SK-N-SH treated with all-trans-retinoic acid at 6 μM for 48 hours (cell line): ENCODE measurements at regions not wholly inside any gene's neighbourhood (a gene's known extent, or its start where the extent isn't known, plus 50 kb on each side); places are given as distances from the start of the nearest gene placed in this dataset.

Experiments
- CREB5 ChIP-seq: fragments of 250-450 bp; sonication (Bioruptor Pico); IDR thresholded peaks from 2 replicates; pipeline ENCODE4 v1.5.1; 2020; ENCODE audit warnings: low read depth, mild to moderate bottlenecking, moderate library complexity
- SNAI2 ChIP-seq: fragments of 250-450 bp; sonication (Bioruptor Pico); IDR thresholded peaks from 2 replicates; pipeline ENCODE4 v1.5.0; 2020; ENCODE audit warnings: mild to moderate bottlenecking, moderate library complexity
- TOX ChIP-seq: fragments of 250-450 bp; sonication (Bioruptor Pico); IDR thresholded peaks from 2 replicates; pipeline ENCODE4 v1.8.0; 2021; ENCODE audit warnings: mild to moderate bottlenecking, moderate library complexity, borderline replicate concordance
- ZFP30 ChIP-seq: fragments of 450-650 bp; formaldehyde crosslinking; IDR thresholded peaks from 2 replicates; pipeline ENCODE4 v1.5.0; 2022; ENCODE audit warnings: mild to moderate bottlenecking, moderate library complexity
- ZNF70 ChIP-seq: fragments of 450-650 bp; formaldehyde crosslinking; IDR thresholded peaks from 2 replicates; pipeline ENCODE4 v1.5.0; 2020; ENCODE audit warnings: mild to moderate bottlenecking, moderate library complexity
- TF ChIP-seq, protein P1 (sequence below): fragments of 250-450 bp; sonication (Bioruptor Pico); IDR thresholded peaks from 2 replicates; pipeline ENCODE4 v1.8.0; 2020; ENCODE audit warnings: mild to moderate bottlenecking, moderate library complexity, borderline replicate concordance

GRCh38 chr10:118948786-118949185 is 80.7 kb upstream of the NANOS1 start:
- TF ChIP-seq SNAI2 (CRISPR knock-in tag), result no peak
- TF ChIP-seq, protein P1, sequence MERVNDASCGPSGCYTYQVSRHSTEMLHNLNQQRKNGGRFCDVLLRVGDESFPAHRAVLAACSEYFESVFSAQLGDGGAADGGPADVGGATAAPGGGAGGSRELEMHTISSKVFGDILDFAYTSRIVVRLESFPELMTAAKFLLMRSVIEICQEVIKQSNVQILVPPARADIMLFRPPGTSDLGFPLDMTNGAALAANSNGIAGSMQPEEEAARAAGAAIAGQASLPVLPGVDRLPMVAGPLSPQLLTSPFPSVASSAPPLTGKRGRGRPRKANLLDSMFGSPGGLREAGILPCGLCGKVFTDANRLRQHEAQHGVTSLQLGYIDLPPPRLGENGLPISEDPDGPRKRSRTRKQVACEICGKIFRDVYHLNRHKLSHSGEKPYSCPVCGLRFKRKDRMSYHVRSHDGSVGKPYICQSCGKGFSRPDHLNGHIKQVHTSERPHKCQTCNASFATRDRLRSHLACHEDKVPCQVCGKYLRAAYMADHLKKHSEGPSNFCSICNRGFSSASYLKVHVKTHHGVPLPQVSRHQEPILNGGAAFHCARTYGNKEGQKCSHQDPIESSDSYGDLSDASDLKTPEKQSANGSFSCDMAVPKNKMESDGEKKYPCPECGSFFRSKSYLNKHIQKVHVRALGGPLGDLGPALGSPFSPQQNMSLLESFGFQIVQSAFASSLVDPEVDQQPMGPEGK (CRISPR knock-in tag), result no peak
- TF ChIP-seq CREB5 (CRISPR knock-in tag), result no peak
- TF ChIP-seq ZNF70 (CRISPR knock-in tag), result no peak
- TF ChIP-seq TOX (CRISPR knock-in tag), result no peak
- TF ChIP-seq ZFP30 (CRISPR knock-in tag), result no peak
